Natural killer cell treated with Interleukin-12 subunit alpha and Interleukin-12 subunit beta and Interleukin-15 and Interleukin-18, amount 100 ng/mL, for 72 hours (primary cell): ENCODE measurements at regions not wholly inside any gene's neighbourhood (a gene's known extent, or its start where the extent isn't known, plus 50 kb on each side); places are given as distances from the start of the nearest gene placed in this dataset.
"Not testable (repeated sequence)": the region's sequence is repeated elsewhere in the genome, so short reads cannot be mapped to it uniquely, and the experiment has no call there.

ENCODE experiments used
- ATAC-seq, 2 donors: fragments of 150-1000 bp; cut with Tn5 transposase in 1 of 2; sonication (Bioruptor Pico), chemical (Tn5 transposase) in 1 of 2; 2 replicates each; pipeline ENCODE4 v1.10.0; 2021
- DNase-seq: peaks from one replicate; pipeline ENCODE4 v3.0.0; 2022; ENCODE audit warnings: low spot score
- H3K27ac Mint-ChIP-seq, 2 donors: 1 replicate in 1 of 2; 2 replicates in 1 of 2; pipeline ENCODE4 v1.8.0; 2022; ENCODE audit warnings: mixed read lengths in 2 of 2, mild to moderate bottlenecking in 1 of 2, moderate library complexity in 1 of 2
- H3K27me3 Mint-ChIP-seq, 2 donors: 1 replicate in 1 of 2; 2 replicates in 1 of 2; pipeline ENCODE4 v1.8.0; 2022; ENCODE audit warnings: mixed read lengths in 2 of 2
- H3K36me3 Mint-ChIP-seq: one replicate; pipeline ENCODE4 v1.8.0; 2022; ENCODE audit warnings: mixed read lengths
- H3K4me1 Mint-ChIP-seq, 2 donors: 1 replicate in 1 of 2; 2 replicates in 1 of 2; pipeline ENCODE4 v1.8.0; 2022; ENCODE audit warnings: low read depth in 2 of 2, mixed read lengths in 2 of 2, mild to moderate bottlenecking in 1 of 2
- H3K4me3 Mint-ChIP-seq: one replicate; pipeline ENCODE4 v1.8.0; 2022; ENCODE audit warnings: mixed read lengths
- H3K9me3 Mint-ChIP-seq: 2 replicates; pipeline ENCODE4 v1.8.0; 2022; ENCODE audit warnings: mixed read lengths

DNA sequence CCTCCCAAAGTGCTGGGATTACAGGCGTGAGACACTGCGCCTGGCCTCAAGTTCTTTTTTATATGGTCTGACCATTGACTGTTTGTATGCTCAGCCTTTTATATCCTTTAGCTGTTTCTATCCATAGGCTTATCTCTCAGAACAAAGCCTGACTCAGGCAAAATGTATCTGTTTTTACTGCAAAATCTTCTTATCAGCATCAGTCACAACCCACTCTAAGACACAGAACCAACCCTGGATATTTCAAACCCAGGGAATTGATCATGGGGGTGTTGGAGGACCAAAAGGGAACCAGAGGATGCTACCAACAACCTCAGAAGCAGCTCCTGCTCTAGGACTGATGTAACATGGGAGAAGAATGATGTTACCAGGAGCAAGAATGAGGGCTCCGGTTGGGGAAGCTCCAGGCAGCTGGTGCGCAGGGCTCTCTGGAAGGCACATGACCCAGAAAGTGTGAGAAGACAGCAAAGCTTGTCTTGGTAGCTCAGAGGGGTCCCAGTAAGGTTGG lies 75.3 kb upstream of the NCK2 start:
- no peaks in the 10 kb centered on the region for H3K4me1 Mint-ChIP-seq
- H3K36me3 Mint-ChIP-seq, result peaks cover 9% of the 10 kb centered on the region
- H3K27me3 Mint-ChIP-seq, result peaks cover 8 to 11% of the 10 kb centered on the region in 2 donors
- DNase-seq (no peak), ATAC-seq (no peak)
- H3K27ac Mint-ChIP-seq, result no peak overlapping the region
- H3K4me3 Mint-ChIP-seq, result no peak overlapping the region
- peaks cover 13% of the 10 kb centered on the region for H3K9me3 Mint-ChIP-seq

DNA sequence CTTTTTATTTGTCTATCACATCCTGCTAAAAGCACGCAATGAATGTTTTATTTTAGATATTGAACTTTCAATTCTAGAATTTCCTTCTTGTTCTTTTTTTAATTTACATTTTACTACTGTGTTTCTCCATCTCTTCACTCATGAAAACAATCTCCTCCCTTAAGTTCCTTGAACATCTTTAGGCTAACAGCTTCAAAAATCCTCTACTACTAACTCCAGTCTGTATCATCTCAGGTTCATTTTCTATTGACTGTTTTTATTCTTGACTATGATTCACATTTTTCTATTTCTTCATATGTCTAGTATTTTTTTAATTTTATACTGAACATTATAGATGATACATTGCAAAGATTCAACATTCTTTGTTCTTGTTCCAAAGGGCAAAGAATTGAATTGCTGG lies 79.2 kb upstream of the NCK2 start:
- Mint-ChIP-seq H3K27me3 (peaks cover 11 to 19% of the 10 kb centered on the region in 2 donors), H3K36me3 (peaks cover 9% of the 10 kb centered on the region), H3K4me3 (no peak overlapping the region), H3K4me1 (no peaks in the 10 kb centered on the region), H3K27ac (no peak overlapping the region), H3K9me3 (peaks cover 13% of the 10 kb centered on the region)
- ATAC-seq (no peak), DNase-seq (no peak)

DNA sequence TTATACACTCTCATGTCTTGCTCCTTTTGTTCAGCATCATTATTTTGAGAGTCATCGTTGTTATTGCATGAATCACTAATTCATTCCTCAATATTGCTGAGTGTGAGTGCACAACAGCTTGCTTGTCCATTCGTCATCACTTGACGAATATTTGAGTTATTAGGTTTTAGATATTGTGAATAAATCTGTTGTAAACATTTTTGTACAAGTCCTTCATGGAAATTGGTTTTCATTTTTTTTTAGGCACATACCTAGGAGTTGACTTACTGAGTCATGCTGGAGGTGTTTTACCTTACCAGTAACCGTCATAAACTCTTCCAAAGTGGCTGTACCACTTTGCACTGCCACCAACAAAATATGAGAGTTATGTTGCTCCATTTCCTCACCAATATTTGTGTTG lies 84.2 kb upstream of the NCK2 start:
- H3K4me1 Mint-ChIP-seq, result no peaks in the 10 kb centered on the region
- H3K9me3 Mint-ChIP-seq, result peaks cover 5% of the 10 kb centered on the region
- DNase-seq (no peak), ATAC-seq (no peak)
- peaks cover 6% of the 10 kb centered on the region for H3K36me3 Mint-ChIP-seq
- peaks cover 7 to 22% of the 10 kb centered on the region in 2 donors for H3K27me3 Mint-ChIP-seq
- H3K27ac Mint-ChIP-seq, result no peak overlapping the region
- H3K4me3 Mint-ChIP-seq, result no peak overlapping the region

DNA sequence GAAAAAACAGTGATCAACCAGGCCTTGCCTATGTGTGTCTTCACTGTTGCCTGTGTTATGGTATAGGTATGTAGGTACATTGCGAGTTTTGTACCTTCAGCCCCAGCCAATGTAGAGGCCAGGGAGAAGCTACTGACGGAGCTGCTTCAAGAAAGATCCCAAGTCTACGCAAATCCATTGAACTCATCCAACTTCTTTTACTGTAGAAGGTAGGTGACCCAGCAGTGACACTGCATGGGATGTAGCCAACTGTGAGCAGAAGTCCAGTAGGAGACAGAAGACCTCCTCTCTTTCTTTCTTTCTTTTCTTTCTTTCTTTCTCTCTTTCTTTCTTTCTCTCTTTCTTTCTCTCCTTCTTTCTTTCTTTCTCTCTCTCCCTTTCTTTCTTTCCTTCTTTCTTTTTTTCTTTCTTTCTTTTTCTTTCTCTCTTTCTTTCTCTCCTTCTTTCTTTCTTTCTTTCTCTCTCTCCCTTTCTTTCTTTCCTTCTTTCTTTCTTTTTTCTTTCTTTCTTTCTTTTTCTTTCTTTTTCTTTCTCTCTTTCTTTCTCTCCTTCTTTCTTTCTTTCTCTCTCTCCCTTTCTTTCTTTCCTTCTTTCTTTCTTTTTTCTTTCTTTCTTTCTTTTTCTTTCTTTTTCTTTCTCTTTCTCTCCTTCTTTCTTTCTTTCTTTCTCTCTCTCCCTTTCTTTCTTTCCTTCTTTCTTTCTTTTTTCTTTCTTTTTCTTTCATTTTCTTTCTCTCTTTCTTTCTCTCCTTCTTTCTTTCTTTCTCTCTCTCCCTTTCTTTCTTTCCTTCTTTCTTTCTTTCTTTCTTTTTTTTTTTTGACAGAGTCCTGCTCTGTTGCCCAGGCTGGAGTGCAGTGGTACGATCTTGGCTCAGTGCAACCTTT lies 88.7 kb upstream of the NCK2 start:
- not testable (repeated sequence) for ATAC-seq

DNA sequence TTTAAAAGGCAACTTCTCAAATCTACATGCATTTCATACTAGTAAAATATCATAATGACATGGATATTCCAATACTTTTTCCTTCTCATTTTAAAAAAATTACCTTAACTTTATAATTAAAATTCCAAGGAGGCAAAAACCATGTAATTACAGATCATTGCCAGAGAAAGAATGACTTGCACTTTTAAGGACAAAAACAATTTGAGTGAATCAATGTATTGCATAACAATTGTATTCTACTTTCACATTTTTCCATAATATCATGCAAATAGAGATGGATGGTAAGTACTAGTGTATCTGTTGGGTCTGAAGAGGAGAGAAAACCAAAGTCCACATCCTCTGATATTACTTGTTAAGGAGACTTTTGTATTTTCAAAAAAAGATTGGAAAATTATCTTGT lies 89.5 kb upstream of the NCK2 start:
- peaks cover under 1 to 10% of the 10 kb centered on the region in 2 donors for H3K27me3 Mint-ChIP-seq
- no peaks in the 10 kb centered on the region for H3K9me3 Mint-ChIP-seq
- no peaks in the 10 kb centered on the region for H3K36me3 Mint-ChIP-seq
- DNase-seq (no peak), ATAC-seq (no peak)
- no peak overlapping the region for H3K27ac Mint-ChIP-seq
- H3K4me1 Mint-ChIP-seq, result no peaks in the 10 kb centered on the region
- no peak overlapping the region for H3K4me3 Mint-ChIP-seq

More for the DNA sequence above, 88.7 kb upstream of the NCK2 start:
- not testable (repeated sequence) for H3K36me3 Mint-ChIP-seq, H3K4me3 Mint-ChIP-seq, H3K4me1 Mint-ChIP-seq, DNase-seq, H3K9me3 Mint-ChIP-seq
- Mint-ChIP-seq H3K27ac (peak overlapping the region in 1 of 2 donors; percentile 15), H3K27me3 (peaks cover 3 to 10% of the 10 kb centered on the region in 2 donors)

DNA sequence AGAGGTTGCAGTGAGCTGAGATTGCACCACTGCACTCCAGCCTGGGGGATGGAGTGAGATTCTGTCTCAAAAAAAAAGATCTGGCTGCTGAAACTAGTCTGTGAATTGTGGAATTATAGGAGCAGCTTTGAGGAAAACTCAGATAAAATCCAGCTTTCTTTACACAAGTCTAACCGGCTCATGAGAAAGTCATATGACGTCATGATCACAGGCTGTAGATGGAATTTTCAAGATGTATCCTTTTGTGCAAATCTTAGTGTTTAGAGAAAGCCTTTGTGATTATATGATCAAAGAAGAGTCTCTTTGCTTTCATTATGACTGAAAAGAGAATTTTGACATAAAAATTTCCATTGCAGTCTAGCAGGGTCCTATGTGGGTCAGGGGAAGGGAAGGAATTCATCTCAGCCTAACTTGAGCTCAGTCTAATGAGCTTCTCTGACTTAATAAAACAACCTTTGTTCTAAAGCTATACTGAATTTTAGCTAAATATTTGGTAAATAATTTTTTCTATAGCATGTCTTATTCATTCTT lies 90.2 kb upstream of the NCK2 start:
- no peaks in the 10 kb centered on the region for H3K9me3 Mint-ChIP-seq
- H3K4me3 Mint-ChIP-seq, result no peak overlapping the region
- no peaks in the 10 kb centered on the region for H3K36me3 Mint-ChIP-seq
- no peak for ATAC-seq
- DNase-seq, result no peak
- peaks cover 0 to 10% of the 10 kb centered on the region in 2 donors for H3K27me3 Mint-ChIP-seq
- no peaks in the 10 kb centered on the region for H3K4me1 Mint-ChIP-seq
- no peak overlapping the region for H3K27ac Mint-ChIP-seq

DNA sequence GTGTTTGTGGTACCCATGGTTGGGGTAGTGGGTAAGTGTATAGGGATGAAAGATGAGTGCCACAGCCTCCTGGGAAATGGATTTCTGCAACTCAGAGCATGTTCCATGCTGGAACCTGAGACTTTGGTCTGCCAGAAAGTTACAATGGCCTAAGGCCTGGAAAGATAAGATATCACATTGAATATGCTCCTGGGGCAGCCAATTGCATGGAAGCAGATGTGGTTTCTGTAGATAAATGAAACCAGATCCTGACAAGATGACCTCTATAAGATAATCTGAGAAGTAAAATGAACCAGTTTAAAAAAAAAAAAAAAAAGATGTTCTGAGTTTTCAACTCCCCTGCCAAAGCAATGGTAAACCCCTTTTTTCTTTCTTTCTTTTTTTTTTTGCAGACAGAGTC lies 91.4 kb upstream of the NCK2 start:
- no peaks in the 10 kb centered on the region for H3K9me3 Mint-ChIP-seq
- no peaks in the 10 kb centered on the region for H3K36me3 Mint-ChIP-seq
- H3K4me1 Mint-ChIP-seq, result no peaks in the 10 kb centered on the region
- H3K27me3 Mint-ChIP-seq, result peaks cover 4 to 17% of the 10 kb centered on the region in 2 donors
- no peak overlapping the region for H3K27ac Mint-ChIP-seq
- DNase-seq, result no peak
- no peak overlapping the region for H3K4me3 Mint-ChIP-seq
- ATAC-seq, result no peak

DNA sequence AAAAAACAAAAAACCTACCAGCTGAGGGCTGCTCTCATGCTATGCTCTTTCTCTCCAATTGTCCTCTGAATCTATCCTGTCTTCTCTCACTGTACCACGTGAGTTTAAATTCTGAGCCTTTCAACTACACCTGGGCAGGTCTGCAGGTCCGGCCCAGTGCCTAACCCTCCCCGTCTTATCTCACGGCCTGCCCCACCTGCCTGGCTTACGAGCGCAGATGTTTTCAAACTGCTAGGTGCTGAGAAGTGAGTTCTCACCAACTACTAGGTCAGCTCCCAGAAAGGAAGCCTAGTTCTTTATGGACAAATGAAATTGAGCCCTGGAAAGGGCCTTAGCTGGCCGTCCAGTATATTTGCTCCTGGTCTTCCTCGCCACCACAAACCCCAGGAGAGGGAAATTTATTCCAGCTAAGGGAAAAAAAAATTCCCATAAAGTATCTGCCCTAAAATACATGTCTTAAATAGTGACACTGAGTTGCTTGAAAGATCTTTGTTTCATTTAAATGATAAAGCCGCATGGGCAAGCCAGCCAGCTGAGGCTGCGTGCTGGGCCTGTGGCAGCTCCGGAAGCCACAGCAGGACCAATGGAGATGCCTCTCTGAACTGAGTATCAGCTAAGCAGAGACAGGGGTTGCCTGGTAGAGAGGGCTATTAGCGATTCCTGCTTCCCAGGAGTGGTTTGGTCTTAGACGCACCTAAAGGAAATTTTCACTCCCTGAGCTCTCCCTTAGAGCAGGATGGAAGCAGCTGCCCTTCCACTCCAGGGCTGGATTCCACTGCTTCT lies 92.5 kb upstream of the NCK2 start:
- H3K36me3 Mint-ChIP-seq, result no peaks in the 10 kb centered on the region
- no peak overlapping the region for H3K4me3 Mint-ChIP-seq
- DNase-seq, result no peak
- no peak overlapping the region for H3K27ac Mint-ChIP-seq
- no peaks in the 10 kb centered on the region for H3K4me1 Mint-ChIP-seq
- no peak for ATAC-seq
- H3K9me3 Mint-ChIP-seq, result no peaks in the 10 kb centered on the region
- peaks cover 4 to 21% of the 10 kb centered on the region in 2 donors for H3K27me3 Mint-ChIP-seq

DNA sequence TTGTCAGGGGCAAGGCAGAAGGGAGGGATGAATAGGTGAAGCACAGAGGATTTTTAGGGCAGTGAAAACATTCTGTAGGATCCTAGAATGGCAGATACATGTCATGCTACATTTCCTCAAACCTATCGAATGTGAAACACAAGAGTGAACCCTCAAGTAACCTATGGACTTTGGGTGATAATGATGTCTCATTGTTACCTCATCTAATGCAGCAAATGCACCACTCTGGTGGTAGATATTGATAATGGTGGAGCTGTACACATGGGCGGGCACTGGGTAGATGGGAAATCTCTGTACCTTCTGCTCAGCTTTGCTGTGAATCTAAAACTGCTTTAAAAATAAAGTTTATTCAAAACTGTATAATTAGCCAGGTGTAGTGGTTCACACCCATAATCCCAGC lies 95.2 kb upstream of the NCK2 start:
- Mint-ChIP-seq H3K27me3 (peaks cover 4 to 19% of the 10 kb centered on the region in 2 donors), H3K27ac (no peak overlapping the region), H3K36me3 (no peaks in the 10 kb centered on the region), H3K4me1 (no peaks in the 10 kb centered on the region), H3K9me3 (no peaks in the 10 kb centered on the region), H3K4me3 (no peak overlapping the region)
- ATAC-seq (no peak), DNase-seq (no peak)

DNA sequence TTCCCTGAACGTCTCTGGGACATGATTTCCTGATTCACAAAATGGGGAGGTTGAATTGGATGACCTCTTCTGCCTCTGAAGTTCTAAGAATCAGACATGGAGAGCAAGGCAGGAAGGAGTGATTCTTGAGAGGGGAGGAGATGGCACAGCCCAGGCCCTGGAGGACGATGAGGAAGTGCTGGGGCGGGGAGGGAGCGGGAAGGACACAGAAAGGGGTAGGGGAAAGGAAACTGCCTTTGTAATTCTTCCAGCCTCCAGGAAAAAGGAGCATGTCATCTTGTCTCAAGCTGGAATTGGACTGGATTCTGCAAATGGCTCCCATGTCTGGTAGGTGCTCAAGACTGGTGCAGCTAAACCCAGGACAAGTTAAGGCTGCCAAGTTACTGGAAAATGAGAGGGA lies 97.0 kb upstream of the NCK2 start:
- Mint-ChIP-seq H3K27me3 (peaks cover 7 to 14% of the 10 kb centered on the region in 2 donors), H3K27ac (no peak overlapping the region), H3K4me1 (no peaks in the 10 kb centered on the region), H3K36me3 (no peaks in the 10 kb centered on the region), H3K4me3 (no peak overlapping the region), H3K9me3 (no peaks in the 10 kb centered on the region)
- DNase-seq (no peak), ATAC-seq (no peak)

DNA sequence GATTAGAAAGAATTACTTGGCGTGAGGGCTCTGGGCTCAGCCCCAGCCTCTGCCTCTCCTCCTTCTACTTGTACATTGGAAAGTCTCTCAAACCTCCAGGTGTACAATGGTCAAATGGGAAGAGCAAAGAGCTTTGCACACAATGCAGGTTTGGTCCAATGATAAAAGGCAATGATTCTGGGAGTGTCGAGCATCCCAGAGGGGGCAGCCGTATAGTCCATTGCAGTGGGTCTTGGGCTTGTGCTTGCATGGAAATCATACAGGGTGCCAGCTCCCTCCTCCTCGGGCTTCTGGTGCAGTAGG lies 98.0 kb upstream of the NCK2 start:
- H3K9me3 Mint-ChIP-seq, result no peaks in the 10 kb centered on the region
- ATAC-seq (no peak), DNase-seq (no peak)
- no peak overlapping the region for H3K27ac Mint-ChIP-seq
- H3K4me3 Mint-ChIP-seq, result no peak overlapping the region
- peaks cover 10 to 15% of the 10 kb centered on the region in 2 donors for H3K27me3 Mint-ChIP-seq
- H3K4me1 Mint-ChIP-seq, result no peaks in the 10 kb centered on the region
- no peaks in the 10 kb centered on the region for H3K36me3 Mint-ChIP-seq

DNA sequence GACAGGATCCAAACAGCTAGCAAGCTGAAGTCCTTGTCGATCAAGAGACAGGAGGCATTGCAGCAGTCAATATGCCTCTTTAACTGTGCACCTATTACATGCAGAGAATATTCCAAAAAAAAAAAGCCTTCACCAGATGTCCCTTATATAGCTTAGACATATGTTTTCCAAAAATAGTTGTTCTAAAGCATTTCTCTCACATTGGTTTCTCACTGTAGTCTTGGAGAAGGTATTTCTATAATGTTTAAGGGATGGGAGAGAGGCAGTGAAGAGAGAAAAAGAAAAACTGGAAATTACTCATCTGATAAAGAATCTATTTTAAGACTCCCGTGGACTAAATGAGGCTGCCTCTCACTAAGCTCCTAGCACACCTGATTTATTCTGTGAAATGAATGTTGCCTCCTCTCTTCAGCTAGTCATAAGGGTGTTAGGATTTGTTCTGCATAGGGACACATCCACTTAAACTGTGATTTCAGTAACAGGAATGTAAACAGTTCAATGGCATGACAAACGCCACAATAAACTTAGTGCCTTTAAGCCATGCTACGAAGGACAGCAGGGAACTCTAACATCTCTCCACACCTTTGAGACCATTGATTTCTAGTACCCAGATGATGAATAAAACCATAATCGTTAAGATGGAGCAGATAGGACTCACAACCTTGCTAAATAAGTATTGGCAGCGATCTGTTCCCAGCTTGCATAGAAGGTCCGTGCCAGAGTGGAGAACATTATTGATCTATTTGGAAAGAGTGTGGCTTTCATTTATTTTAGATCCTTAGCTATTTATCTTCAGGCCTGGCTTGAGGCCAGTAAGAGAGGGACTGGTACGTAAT lies 98.6 kb upstream of the NCK2 start:
- no peak for ATAC-seq
- Mint-ChIP-seq H3K4me1 (no peaks in the 10 kb centered on the region), H3K36me3 (no peaks in the 10 kb centered on the region), H3K27me3 (peaks cover 12 to 20% of the 10 kb centered on the region in 2 donors), H3K4me3 (no peak overlapping the region), H3K27ac (no peak overlapping the region), H3K9me3 (no peaks in the 10 kb centered on the region)
- DNase-seq, result no peak
